ENCODE measurements at regions not wholly inside any gene's neighbourhood (a gene's known extent, or its start where the extent isn't known, plus 50 kb on each side); places are given as distances from the start of the nearest gene placed in this dataset.

DNA sequence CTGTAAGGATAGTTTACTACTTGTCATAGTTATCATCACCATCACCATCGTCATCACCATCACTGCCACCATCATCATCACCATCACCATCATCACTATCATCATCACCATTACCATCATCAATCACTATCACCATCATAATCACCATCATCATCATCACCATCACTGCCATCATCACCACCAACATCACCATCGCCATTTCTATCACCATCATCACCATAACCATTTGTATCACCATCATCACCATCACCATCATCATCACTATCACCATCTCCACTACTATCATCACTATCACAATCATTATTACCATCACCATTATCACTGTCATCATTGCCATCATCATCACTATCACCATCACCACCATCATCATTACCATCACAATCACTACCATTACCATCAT is 655.5 kb upstream of the DEFB115 start:
- Histone ChIP-seq H3K9me3 (ENCODE audit: insufficient read depth, low read length, severe bottlenecking) (peaks cover 7% of the 10 kb centered on the region), H3K4me2 (ENCODE audit: insufficient read depth, low read length) (no peak overlapping the region)
- no peak for ATAC-seq (ENCODE audit: insufficient read depth, low read depth)

DNA sequence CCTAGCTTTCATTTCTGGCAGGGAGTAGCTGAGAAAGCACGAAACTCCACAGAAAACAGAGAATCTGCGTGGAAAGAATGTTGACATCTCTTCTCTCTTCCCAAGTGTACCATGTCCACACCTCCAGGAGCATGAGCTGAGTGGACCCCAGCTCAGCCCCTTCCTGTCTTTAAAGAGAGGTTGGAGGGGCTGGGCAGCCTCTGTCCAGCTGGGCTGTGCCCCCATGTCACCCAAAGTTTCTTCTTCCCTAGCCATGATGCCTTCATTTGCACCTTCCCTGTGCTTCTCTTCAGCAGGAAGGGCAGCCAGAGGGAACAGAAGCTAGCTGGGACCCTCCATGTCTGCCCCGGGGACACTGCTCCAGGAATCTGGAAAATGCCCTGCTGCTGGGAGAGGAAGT is 655.0 kb upstream of the DEFB115 start:
- no peak for DNase-seq
- Histone ChIP-seq H3K27ac (ENCODE audit: low read length) (no peak overlapping the region), H4K20me1 (ENCODE audit: insufficient read depth, low read length) (no peaks in the 10 kb centered on the region), H3K27me3 (ENCODE audit: insufficient read depth, low read length, poor library complexity) (no peaks in the 10 kb centered on the region), H3K4me1 (ENCODE audit: insufficient read depth, low read length) (no peaks in the 10 kb centered on the region), H3K4me2 (ENCODE audit: insufficient read depth, low read length) (no peak overlapping the region), H3K9ac (ENCODE audit: low read depth, low read length) (no peak overlapping the region), H3K9me3 (ENCODE audit: insufficient read depth, low read length, severe bottlenecking) (peaks cover 7% of the 10 kb centered on the region), H3K79me2 (ENCODE audit: insufficient read depth, low read length) (no peaks in the 10 kb centered on the region), H3K36me3 (ENCODE audit: insufficient read depth, low read length) (no peaks in the 10 kb centered on the region), H2AFZ (ENCODE audit: low read depth, low read length) (no peak overlapping the region), H3K4me3 (ENCODE audit: low read depth in 1 of 2, low read length in 2 of 2) (no peak overlapping the region)
- no peak for TF ChIP-seq EZH2 (IDR thresholded peaks at IDR 0.05; ENCODE audit: borderline replicate concordance, low read depth, low read length, severe bottlenecking)
- TF ChIP-seq, protein P1, sequence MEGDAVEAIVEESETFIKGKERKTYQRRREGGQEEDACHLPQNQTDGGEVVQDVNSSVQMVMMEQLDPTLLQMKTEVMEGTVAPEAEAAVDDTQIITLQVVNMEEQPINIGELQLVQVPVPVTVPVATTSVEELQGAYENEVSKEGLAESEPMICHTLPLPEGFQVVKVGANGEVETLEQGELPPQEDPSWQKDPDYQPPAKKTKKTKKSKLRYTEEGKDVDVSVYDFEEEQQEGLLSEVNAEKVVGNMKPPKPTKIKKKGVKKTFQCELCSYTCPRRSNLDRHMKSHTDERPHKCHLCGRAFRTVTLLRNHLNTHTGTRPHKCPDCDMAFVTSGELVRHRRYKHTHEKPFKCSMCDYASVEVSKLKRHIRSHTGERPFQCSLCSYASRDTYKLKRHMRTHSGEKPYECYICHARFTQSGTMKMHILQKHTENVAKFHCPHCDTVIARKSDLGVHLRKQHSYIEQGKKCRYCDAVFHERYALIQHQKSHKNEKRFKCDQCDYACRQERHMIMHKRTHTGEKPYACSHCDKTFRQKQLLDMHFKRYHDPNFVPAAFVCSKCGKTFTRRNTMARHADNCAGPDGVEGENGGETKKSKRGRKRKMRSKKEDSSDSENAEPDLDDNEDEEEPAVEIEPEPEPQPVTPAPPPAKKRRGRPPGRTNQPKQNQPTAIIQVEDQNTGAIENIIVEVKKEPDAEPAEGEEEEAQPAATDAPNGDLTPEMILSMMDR (IDR thresholded peaks at IDR 0.05; ENCODE audit: borderline replicate concordance, extremely low read depth, low read length, poor library complexity, severe bottlenecking) = no peak
- no peak for ATAC-seq (ENCODE audit: insufficient read depth, low read depth)

More for the DNA sequence above, 655.5 kb upstream of the DEFB115 start:
- no peaks in the 10 kb centered on the region for H3K27me3 ChIP-seq (ENCODE audit: insufficient read depth, low read length, poor library complexity)
- H3K4me1 ChIP-seq (ENCODE audit: insufficient read depth, low read length) = no peaks in the 10 kb centered on the region
- TF ChIP-seq, protein P1 (IDR thresholded peaks at IDR 0.05; ENCODE audit: borderline replicate concordance, extremely low read depth, low read length, poor library complexity, severe bottlenecking) = no peak
- TF ChIP-seq EZH2 (IDR thresholded peaks at IDR 0.05; ENCODE audit: borderline replicate concordance, low read depth, low read length, severe bottlenecking) = no peak
- H2AFZ ChIP-seq (ENCODE audit: low read depth, low read length) = no peak overlapping the region
- no peaks in the 10 kb centered on the region for H3K36me3 ChIP-seq (ENCODE audit: insufficient read depth, low read length)
- no peak overlapping the region for H3K27ac ChIP-seq (ENCODE audit: low read length)
- no peak for DNase-seq
- no peaks in the 10 kb centered on the region for H3K79me2 ChIP-seq (ENCODE audit: insufficient read depth, low read length)
- H3K9ac ChIP-seq (ENCODE audit: low read depth, low read length) = no peak overlapping the region
- no peaks in the 10 kb centered on the region for H4K20me1 ChIP-seq (ENCODE audit: insufficient read depth, low read length)
- no peak overlapping the region for H3K4me3 ChIP-seq (ENCODE audit: low read depth in 1 of 2, low read length in 2 of 2)

DNA sequence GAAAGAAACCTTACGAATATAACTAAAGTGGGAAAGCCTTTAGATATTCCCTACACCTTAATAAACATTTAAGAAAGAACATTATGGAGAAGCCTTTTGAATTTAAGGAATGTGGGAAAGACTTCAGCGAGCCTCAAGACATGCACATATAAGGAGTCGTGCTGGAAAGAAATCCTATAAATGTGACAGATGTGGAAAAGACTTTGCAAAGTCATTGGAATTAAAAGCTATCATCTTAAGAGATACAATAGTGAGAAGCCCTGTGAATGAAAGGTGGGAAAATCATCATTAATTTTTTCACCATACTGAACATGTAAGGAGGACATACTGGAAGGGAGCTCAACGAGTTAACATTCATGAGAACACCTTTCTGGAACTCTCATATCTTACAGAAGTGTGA is 650.5 kb upstream of the DEFB115 start:
- H3K4me2 ChIP-seq (ENCODE audit: insufficient read depth, low read length) = no peak overlapping the region
- no peaks in the 10 kb centered on the region for H3K4me1 ChIP-seq (ENCODE audit: insufficient read depth, low read length)
- H3K36me3 ChIP-seq (ENCODE audit: insufficient read depth, low read length) = no peaks in the 10 kb centered on the region
- DNase-seq = no peak
- H3K27ac ChIP-seq (ENCODE audit: low read length) = no peak overlapping the region
- H2AFZ ChIP-seq (ENCODE audit: low read depth, low read length) = no peak overlapping the region
- peaks cover 9% of the 10 kb centered on the region for H3K9me3 ChIP-seq (ENCODE audit: insufficient read depth, low read length, severe bottlenecking)
- no peaks in the 10 kb centered on the region for H3K27me3 ChIP-seq (ENCODE audit: insufficient read depth, low read length, poor library complexity)
- TF ChIP-seq, protein P1 (IDR thresholded peaks at IDR 0.05; ENCODE audit: borderline replicate concordance, extremely low read depth, low read length, poor library complexity, severe bottlenecking) = no peak
- TF ChIP-seq EZH2 (IDR thresholded peaks at IDR 0.05; ENCODE audit: borderline replicate concordance, low read depth, low read length, severe bottlenecking) = no peak
- no peak overlapping the region for H3K9ac ChIP-seq (ENCODE audit: low read depth, low read length)
- no peak for ATAC-seq (ENCODE audit: insufficient read depth, low read depth)
- H4K20me1 ChIP-seq (ENCODE audit: insufficient read depth, low read length) = no peaks in the 10 kb centered on the region
- no peak overlapping the region for H3K4me3 ChIP-seq (ENCODE audit: low read depth in 1 of 2, low read length in 2 of 2)
- H3K79me2 ChIP-seq (ENCODE audit: insufficient read depth, low read length) = no peaks in the 10 kb centered on the region

All from DND-41 (cell line).